Tongue (tissue), 1 donor: ENCODE measurements at regions not wholly inside any gene's neighbourhood (a gene's known extent, or its start where the extent isn't known, plus 50 kb on each side); places are given as distances from the start of the nearest gene placed in this dataset.
A peak's percentile ranks its signal among the peaks of the same experiment; 100 is the strongest.
"Not testable (repeated sequence)": the region's sequence is repeated elsewhere in the genome, so short reads cannot be mapped to it uniquely, and the experiment has no call there.

Source experiments
- DNase-seq: peaks from one replicate; pipeline ENCODE4 v3.0.0-alpha.2; 2015

DNA sequence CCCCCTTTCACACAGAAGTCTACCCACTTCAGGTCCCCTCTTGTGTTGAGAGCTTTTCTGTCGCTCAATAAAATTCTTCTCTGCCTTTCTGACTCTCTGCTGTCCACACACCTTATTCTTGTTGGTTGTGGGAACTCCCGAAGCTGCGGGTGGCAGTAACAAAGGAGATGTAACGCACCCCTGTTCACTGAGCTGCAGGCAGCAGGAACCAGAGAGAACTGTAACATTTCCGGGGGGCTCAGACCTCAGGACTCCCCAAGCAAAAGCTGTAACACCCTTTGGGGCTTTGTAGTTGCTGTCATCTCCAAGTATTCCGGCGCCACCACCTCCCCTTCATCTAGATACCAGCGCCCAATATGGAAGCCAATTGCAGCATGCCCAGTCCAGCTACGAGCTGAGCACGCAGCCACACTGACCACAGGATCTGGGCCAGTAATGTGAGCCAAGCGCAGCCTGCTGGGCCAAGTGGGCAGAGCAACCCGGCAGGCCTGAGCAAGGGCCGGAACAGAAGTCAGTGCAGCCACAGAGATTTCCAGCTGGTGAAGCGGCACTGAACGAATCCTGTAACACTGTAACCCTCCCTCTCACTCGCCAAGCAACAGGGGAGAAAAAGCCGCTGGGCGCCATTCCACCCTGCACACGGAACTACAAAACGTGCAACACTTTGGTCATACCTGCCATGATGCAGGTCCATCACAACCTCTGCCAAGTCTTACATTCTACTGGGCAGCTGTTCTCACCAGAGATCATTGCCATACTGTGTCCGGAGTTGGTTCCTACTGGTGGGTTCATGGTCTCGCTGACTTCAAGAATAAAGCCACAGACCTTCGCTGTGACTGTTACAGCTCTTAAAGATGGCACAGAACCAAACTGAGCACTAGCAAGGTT lies 194.3 kb downstream of the SPATA31A6 start:
- DNase-seq = not testable (repeated sequence)

DNA sequence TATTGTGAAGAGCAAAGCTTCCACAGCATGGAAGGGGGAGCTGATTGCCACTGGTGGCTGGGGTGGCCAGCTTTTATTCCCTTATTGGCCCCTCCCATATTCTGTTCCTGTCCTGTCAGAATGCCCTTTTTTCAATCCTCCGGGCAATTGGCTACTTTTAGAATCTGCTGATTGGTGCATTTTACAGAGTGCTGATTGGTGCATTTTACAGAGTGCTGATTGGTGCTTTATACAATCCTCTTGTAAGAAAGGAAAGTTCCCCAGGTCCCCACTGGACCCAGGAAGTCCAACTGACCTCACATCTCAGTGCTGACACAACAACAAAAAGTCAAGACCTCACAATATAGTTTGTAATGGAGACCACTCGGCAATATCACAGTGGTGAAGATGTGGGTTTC lies 195.0 kb downstream of the SPATA31A6 start:
- DNase-seq = no peak

DNA sequence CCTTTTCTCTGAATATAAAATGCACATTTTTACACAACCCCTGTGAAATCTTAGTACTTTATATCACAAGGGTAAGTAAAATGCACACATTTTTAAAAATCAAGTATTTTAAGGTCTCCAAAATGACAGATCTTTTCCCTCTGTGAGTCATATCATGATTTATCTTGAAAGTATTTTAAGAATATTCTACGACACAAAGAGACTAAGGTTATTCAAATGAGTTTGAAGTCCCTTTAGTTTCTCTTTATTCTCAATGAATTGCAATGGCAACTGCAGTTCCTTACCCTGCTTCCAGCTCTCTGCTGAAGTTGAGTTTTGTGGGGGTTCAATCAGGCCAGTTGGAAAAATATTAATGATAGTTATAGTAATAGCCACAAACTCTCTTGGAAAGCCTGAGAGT lies 196.1 kb downstream of the SPATA31A6 start:
- not testable (repeated sequence) for DNase-seq

DNA sequence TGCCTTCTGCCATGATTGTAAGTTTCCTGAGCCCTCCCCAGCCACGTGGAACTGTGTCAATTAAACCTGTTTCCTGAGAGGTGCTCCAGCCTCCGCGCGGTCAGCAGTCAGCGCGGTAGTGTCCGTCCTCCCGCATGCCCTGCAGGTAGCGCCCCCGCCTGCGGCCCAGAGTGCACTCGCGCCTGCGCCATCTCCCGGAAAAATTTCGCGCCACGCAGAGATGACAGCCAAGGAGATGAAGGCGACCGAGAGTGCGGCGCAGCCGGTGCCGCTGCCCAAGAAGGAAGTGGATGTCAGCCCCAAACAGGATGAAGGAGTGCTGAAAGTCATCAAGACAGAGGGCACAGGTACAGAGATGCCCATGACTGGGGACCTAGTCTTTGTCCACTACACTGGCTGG lies 201.1 kb downstream of the SPATA31A6 start:
- DNase-seq = not testable (repeated sequence)

DNA sequence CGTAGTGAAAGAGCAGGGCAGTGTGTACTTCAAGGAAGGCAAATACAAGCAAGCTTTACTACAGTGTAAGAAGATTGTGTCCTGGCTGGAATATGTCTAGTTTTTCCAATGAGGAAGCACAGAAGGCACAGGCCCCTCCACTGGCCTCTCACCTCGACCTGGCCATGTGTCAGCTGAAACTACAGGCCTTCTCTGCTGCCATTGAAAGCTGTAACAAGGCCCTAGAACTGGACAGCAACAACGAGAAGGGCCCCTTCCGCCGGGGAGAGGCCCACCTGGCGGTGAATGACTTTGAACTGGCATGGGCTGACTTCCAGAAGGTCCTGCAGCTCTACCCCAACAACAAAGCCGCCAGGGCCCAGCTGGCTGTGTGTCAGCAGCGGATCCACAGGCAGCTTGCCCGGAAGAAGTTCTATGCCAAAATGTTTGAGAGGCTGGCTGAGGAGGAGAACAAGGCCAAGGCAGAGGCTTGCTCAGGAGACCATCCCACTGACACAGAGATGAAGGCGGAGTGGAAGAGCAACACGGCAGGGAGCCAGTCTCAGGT lies 202.2 kb downstream of the SPATA31A6 start:
- not testable (repeated sequence) for DNase-seq

DNA sequence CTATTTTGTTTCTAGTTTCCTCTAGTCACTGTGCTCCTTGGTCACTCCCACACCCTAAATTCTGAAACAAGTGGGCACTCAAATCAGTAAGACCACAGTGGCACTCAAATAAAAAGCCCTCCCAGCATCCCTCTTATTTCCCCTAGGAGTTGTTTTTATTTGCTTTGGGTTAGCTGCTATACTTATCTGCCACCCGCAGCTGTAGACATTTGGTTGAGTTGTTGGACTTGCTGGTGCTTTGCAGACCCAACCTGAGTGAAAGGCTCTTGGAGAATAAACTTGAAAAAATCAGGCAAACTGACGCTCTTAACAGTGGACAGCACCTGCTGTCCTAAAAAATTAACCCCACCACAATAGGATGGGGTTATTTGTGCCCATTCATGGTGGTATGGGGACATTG lies 203.0 kb downstream of the SPATA31A6 start:
- DNase-seq = no peak

DNA sequence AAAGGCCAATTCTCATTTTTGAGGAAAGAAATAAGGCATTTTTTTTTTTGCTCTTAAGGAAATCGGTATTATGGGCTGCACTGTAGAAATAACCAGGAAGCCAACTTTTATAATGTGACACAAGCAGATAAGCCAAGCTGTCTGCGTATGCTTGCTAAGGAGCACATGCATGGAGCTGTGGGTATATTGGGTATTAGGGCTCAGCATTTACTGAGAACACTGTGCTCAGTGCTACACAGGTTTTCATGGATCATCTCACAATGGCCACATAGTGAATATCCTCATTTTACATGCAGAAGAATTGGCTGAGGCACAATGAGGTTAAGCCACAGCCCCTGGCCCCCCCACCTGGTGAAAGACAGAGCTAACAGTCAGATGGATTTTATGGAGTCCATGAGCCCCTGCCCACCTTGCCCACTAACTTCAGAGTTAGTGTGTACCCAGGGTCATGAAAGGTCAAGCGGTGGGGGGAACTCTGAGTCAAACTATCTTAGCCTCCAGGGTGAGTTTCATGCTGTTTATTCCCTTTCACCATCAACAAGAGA lies 204.8 kb downstream of the SPATA31A6 start:
- DNase-seq = no peak

DNA sequence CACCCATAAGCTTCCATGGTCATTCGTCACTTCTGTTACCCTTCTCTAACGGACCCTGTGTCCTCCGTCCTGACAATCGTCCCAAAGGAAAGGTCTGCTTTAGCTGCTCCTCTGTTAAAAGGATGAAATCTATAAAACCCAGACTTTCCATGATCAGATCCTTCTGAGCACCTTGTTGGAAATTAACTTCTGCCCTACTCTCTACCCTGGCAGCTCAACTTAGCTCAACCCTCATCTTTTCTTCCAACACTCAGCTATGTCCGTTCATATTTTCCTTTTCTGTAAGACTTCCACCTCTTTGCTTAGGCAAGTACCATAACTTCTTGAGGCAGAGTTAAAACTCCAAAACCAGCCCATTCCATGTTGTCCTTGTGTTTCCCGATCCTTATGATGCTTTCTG lies 205.4 kb downstream of the SPATA31A6 start:
- DNase-seq = no peak

DNA sequence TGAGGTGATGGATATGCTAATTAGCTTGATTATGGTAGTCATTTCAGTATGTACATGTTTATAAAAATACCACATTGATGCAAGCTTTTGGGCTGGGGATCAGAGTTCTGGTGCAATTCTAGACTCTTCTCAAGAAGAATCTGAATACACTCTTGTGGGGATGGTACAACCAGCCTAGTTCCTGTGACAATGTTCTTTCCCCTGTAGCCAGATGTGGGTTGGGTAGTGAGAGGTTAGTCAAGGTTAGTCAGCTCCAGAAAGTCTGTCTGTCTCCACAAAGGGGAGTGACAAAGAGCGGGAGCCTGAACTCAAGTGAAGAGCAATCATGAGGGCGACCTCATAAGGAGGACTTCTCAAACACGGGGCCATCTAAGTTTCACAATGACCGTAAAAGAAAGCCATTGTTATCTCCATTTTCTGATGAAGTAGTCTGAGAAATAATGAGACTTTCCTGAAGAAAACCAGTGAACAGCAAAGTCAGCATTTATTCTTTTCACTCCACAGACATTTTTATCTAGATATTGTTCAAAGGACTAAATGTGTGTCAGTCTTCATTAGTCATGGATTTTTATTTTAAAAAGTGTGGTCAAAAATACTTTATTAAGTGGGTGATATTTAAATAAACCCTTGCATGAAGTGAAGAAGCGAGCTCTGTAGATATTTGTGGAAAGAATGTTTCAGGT lies 209.5 kb downstream of the SPATA31A6 start:
- DNase-seq = not testable (repeated sequence)

DNA sequence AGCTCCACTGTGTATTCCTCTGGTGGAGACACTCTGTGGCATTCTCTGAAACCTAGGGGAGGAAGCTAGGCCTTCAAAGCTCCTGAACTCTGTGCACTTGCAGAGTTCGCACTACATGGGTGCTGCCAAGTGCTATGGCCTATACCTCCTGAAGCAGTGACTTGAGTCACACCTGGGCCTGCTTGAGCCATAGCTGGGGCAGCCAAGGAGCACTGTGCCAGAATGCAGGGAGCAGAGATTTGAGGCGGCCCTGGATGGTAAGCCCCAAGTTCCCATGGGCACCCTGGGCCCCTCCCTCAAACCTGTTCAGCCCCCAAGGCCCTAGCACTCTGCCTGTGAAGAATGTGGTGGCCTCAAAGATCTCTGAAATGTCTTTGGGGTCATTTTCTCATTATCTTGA lies 212.9 kb downstream of the SPATA31A6 start:
- no peak for DNase-seq

DNA sequence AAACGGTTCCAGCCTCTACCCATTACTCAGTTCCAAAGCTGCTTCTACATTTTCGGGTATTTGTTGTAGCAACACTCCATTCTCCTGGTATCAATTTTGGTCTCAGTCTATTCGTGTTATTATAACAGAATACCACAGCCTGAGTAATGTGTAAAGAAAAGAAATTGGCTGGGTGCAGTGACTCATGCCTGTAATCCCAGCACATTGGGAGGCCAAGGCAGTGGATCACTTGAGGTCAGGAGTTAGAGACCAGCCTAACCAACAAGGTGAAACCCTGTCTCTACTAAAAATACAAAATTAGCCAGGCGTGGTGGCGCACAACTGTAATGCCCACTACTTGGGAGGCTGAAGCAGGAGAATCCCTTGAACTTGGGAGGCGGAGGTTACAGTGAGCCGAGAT lies 213.9 kb downstream of the SPATA31A6 start:
- DNase-seq = not testable (repeated sequence)

DNA sequence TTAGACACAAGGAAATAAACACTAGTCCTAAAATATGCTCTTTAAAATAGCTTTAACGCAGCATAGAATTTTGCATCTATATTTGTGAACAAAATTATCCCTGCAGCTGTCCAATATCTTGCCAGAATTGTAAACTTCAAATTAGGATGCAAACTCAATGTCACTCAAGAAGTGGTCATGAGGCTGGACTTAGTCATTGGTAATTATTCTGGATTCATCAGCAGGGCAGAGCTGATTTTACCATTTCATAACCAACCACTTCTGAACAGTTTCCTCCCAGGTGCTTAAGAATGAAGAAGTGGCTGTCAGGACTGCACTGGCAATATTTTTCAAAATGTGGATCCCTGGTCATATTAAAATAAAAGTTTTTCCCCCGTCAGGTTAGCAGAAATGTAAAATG lies 219.5 kb downstream of the SPATA31A6 start:
- not testable (repeated sequence) for DNase-seq

DNA sequence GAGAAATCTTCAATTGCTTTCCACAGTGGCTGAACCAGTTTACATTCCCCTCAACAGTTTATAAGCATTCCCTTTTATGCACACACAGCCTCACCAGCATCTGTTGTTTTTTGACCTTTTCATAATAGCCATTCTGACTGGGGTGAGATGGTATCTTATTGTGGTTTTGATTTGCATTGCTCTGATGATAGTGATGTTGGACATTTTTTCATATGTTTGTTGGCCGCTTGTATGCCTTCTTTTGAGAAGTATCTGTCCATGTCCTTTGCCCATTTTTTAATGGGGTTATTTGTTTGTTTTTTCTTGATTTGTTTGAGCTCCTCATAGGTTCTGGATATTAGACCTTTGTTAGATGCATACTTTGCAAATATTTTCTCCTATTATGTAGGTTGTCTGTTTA lies 226.1 kb downstream of the SPATA31A6 start:
- not testable (repeated sequence) for DNase-seq

DNA sequence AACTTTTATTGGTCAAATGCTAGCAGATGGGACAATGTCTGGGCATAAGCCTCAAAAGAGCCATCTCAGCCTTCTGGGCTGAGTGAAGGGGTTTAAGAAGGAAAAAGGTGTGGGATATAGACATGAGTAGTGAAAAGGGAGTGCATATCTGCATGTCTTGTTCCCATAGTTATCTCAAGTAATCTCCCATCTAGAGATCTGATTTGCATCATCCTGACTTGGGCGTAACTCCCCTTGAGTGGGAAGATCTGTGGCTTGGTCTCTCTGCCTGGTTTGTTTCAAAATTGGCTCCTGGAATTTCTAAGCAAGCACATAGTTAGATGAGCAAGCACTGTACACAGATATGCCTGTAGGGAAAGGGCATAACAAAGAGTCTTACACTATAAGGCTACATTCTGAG lies 228.9 kb downstream of the SPATA31A6 start:
- not testable (repeated sequence) for DNase-seq

DNA sequence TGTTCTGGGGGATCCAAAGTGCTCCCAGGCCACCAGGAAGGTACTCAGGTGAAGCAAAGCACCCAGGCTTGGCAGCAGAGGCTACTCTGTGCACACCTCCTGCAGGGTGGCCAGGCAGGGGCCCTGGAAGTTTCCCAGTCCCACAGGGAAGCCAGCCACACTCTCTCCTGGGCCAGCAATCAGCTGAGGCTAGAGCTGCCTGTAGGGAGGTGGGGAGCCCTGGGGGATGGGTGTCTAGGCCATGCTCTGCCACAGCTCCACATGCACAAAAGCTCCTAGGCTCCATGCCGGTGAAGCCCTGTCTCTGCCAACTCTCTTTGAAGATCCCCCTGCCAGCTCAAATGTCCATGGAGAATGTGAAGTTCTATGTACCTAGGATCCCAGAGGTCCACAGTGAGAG lies 231.4 kb downstream of the SPATA31A6 start:
- DNase-seq = not testable (repeated sequence)

DNA sequence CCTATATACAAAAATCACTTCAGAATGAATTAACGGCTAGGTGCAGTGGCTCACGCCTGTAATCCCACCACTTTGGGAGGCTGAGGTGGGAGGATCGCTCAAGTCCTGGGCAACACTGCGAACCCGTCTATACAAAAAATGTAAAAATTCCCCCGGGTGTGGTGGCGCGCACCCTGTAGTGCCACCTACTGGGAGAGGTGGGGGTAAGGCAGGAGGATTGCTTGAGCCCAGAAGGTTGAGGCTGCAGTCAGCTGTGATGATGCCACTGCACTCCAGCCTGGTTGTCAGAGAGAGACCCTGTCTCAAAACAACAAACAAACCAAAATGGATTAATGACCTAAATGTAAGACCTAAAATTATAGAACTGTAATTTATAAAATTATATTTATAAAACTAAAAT lies 236.2 kb downstream of the SPATA31A6 start:
- DNase-seq = not testable (repeated sequence)

DNA sequence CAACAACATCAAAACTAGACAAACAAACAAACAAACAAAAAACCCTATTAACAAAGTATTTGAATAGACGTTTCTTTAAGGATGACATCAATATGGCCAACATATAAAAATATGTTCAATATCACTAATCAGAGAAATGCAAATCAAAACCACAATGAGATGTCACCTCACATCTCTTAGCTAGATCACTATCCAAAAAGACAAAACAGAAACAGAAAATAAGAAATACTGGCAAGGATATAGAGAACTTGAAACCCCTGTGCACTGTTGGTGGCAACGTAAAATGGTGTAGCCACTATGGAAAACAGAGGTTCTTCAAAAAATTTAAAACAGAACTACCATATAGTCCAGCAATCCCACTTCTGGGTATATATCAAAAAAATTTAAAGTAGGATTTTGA lies 236.9 kb downstream of the SPATA31A6 start:
- not testable (repeated sequence) for DNase-seq

DNA sequence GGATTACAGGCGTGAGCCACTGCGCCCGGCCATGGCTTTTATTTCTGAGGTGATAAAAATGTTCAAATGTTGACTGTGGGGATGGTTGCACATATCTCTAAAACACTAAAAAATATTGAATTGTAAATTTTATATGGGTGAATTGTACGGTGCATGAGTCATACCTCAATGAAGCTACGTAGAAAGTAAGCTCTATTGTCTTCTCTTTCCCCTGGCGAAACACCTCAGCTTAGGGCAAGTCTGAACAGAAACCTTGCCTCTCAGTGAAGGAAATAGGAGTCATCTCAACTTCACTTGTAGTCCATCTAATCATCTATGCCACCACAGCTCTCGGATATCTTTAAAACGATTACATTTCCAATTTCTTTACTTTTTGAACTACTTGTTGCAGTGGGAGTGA lies 238.2 kb downstream of the SPATA31A6 start:
- not testable (repeated sequence) for DNase-seq

DNA sequence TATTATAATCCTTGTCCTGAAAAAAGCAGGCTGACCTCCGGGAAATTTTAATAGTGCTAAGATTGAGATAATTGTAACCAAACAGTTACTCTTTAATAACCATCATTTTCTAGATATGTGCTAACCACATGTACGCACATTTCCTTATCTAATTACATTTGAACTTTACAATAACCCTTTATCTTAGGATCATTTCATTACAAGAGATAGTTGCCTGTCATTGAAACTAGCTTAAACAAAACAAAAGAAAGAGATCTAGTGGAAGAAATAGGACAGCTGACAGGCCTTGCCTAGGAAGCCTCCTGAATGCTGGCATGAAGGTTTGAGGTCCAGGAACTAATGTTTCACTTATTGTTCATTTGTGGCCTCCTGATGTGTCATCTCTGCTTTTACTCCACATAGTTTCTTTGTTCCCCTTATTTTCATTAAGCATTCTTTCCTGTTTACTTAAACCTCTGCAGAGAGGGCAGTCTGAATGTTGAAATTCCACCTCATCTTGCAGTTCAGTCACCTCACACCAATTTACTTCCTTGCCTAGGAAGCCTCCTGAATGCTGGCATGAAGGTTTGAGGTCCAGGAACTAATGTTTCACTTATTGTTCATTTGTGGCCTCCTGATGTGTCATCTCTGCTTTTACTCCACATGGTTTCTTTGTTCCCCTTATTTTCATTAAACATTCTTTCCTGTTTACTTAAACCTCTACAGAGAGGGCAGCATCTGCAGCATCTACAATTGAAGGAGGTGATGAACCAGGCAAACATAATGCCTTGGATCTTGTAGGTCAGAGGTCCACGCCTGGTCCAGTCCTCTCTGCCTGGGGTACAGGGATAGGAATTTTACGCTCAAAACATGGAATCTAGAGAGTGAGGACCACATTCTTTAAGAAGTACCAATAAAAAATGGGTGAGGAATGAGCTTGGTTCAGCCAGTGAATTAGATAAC lies 247.5 kb downstream of the SPATA31A6 start:
- not testable (repeated sequence) for DNase-seq

DNA sequence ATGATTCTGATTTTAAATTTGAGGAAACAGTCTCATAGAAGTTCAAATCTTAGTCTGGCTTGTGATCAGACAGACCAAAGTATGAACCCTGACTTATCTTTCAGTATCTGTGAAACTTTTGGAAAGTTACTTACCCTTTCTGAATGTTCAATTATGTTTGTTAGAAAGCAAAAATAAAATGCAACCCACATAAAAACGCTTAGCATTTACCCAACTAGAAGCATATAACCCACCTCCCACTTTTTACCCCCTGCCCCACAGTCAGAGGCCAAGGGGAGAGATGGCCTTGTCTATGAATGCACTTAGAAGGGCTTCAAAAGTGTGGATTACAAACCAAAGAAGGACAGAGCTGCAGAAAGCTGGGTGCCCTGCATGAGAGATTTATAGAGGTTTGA lies 248.2 kb downstream of the SPATA31A6 start:
- not testable (repeated sequence) for DNase-seq

DNA sequence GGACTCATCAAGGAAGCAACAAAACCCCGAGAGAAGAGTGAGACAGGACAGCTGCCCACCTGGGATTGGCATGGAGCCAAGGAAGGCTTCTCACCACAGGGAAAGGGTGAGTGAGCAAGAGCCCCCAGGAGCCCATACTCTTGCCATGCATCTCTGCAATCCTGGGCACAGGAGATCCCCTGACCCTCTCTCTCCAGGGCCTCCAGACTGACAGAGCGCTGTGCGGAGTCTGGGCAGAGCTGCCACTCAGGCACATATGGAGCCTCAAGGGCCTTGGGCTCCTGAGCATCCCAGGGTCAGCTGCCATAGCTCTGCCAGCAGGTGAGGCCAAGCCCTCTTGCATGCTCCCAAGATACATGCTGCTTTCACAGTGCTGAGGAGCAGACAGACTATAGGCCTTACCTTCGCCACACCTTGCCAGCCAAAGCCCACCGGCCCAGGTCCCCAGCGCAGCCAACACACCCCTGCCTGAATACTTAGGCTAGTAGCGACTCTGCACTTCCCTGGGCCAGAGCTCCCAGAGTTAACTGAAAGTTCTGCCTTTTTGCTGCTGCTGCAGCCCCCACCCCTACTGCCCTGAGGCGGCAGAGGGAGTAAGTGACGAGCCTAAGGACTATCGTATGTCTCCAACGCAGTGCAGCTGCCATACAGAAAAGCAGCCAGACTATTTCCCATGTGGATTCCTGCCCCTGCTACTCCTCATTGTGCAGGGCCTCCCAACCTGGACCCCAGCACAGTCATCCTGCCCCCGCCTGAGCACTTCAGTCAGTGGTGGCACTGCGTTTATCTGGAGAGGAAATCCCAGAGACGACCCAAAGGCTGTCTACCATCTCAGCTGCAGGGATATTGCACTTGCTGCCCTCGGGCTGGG lies 251.6 kb downstream of the SPATA31A6 start:
- DNase-seq = peak; percentile 6
